ENCODE measurements at regions not wholly inside any gene's neighbourhood (a gene's known extent, or its start where the extent isn't known, plus 50 kb on each side); places are given as distances from the start of the nearest gene placed in this dataset.

GRCh38 chr11:70700453-70700852, 302.1 kb downstream of the CTTN start:
- no peak for TF ChIP-seq CTCF (IDR thresholded peaks at IDR 0.05)
- no peak for TF ChIP-seq EZH2 (IDR thresholded peaks at IDR 0.05)
- TF ChIP-seq EZH2phosphoT487 (IDR thresholded peaks at IDR 0.05) = no peak

Data from neural progenitor cell (in vitro differentiated cells).